ENCODE measurements at regions not wholly inside any gene's neighbourhood (a gene's known extent, or its start where the extent isn't known, plus 50 kb on each side); places are given as distances from the start of the nearest gene placed in this dataset.

DNA sequence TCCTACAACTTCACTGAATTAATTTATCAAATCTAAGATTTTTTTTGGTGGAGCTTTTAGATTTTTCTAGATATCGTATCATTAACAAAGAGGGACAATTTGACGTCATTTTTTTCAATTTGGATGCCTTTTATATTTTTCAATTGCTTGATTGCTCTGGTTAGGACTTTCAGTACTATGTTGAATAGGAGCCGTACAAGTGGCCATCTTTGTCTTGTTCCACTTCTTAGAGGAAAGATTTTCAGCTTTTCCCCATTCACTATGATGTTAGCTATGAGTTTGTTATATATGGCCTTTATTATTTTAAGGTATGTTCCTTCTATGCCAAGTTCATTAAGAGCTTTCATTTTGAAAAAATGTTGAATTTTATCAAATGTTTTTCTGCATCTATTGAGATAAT is 86.4 kb upstream of the MYCN start:
- H3K4me3 ChIP-seq (ENCODE audit: low read length), result no peak overlapping the region
- peaks cover 10% of the 10 kb centered on the region; the same call in 1 of the 2 replicates for H3K27me3 ChIP-seq (ENCODE audit: low read depth, low read length)
- no peak overlapping the region for H3K27ac ChIP-seq (ENCODE audit: low read length)
- no peaks in the 10 kb centered on the region for H4K20me1 ChIP-seq (ENCODE audit: insufficient read depth, low read length)
- TF ChIP-seq, protein P1, sequence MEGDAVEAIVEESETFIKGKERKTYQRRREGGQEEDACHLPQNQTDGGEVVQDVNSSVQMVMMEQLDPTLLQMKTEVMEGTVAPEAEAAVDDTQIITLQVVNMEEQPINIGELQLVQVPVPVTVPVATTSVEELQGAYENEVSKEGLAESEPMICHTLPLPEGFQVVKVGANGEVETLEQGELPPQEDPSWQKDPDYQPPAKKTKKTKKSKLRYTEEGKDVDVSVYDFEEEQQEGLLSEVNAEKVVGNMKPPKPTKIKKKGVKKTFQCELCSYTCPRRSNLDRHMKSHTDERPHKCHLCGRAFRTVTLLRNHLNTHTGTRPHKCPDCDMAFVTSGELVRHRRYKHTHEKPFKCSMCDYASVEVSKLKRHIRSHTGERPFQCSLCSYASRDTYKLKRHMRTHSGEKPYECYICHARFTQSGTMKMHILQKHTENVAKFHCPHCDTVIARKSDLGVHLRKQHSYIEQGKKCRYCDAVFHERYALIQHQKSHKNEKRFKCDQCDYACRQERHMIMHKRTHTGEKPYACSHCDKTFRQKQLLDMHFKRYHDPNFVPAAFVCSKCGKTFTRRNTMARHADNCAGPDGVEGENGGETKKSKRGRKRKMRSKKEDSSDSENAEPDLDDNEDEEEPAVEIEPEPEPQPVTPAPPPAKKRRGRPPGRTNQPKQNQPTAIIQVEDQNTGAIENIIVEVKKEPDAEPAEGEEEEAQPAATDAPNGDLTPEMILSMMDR (IDR thresholded peaks at IDR 0.05; ENCODE audit: low read depth, low read length), result no peak
- no peak for TF ChIP-seq EZH2phosphoT487 (IDR thresholded peaks at IDR 0.05; ENCODE audit: low read depth)
- no peaks in the 10 kb centered on the region for H3K79me2 ChIP-seq (ENCODE audit: low read length)
- no peaks in the 10 kb centered on the region for H3K36me3 ChIP-seq (replicated peaks; ENCODE audit: low read depth, low read length)
- H3K9me3 ChIP-seq (ENCODE audit: insufficient read depth, low read length), result no peaks in the 10 kb centered on the region
- no peak overlapping the region for H3K4me2 ChIP-seq (ENCODE audit: low read length)
- H3K4me1 ChIP-seq (ENCODE audit: low read length), result no peaks in the 10 kb centered on the region
- H3K9ac ChIP-seq (ENCODE audit: low read length), result no peak overlapping the region
- no peak overlapping the region for H2AFZ ChIP-seq (ENCODE audit: low read depth, low read length)

DNA sequence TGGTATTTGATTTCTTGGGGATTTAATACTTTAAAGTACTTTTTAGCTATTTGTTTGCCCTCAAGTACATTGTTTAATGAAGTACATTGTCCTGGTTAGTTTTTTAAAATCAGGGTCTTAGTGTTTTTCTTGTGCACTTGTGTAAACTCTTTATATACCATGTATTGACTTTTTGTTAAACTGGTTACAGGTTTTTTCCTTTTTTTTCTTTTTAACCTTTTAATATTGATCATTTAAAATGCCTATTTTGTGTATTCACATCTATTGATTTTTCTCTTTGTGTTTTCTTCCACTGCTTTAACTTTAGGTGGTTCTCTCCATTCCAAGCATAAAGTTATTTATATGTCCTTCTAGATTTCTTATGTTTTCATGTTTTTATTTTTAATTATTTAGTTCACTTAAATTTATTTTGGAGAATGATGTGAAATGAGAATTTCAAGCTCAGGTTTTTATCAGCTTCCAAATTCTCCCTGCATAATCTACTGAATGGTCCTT is 84.5 kb upstream of the MYCN start:
- no peaks in the 10 kb centered on the region for H3K4me1 ChIP-seq (ENCODE audit: low read length)
- no peaks in the 10 kb centered on the region for H3K9me3 ChIP-seq (ENCODE audit: insufficient read depth, low read length)
- no peak overlapping the region for H3K27ac ChIP-seq (ENCODE audit: low read length)
- no peak overlapping the region for H3K4me3 ChIP-seq (ENCODE audit: low read length)
- no peak overlapping the region for H3K9ac ChIP-seq (ENCODE audit: low read length)
- no peaks in the 10 kb centered on the region for H3K79me2 ChIP-seq (ENCODE audit: low read length)
- no peak overlapping the region for H2AFZ ChIP-seq (ENCODE audit: low read depth, low read length)
- H3K36me3 ChIP-seq (replicated peaks; ENCODE audit: low read depth, low read length), result no peaks in the 10 kb centered on the region
- TF ChIP-seq, protein P1 (IDR thresholded peaks at IDR 0.05; ENCODE audit: low read depth, low read length), result no peak
- TF ChIP-seq EZH2phosphoT487 (IDR thresholded peaks at IDR 0.05; ENCODE audit: low read depth), result no peak
- H3K4me2 ChIP-seq (ENCODE audit: low read length), result no peak overlapping the region
- H4K20me1 ChIP-seq (ENCODE audit: insufficient read depth, low read length), result no peaks in the 10 kb centered on the region
- peaks cover 15% of the 10 kb centered on the region for H3K27me3 ChIP-seq (ENCODE audit: low read depth, low read length)

DNA sequence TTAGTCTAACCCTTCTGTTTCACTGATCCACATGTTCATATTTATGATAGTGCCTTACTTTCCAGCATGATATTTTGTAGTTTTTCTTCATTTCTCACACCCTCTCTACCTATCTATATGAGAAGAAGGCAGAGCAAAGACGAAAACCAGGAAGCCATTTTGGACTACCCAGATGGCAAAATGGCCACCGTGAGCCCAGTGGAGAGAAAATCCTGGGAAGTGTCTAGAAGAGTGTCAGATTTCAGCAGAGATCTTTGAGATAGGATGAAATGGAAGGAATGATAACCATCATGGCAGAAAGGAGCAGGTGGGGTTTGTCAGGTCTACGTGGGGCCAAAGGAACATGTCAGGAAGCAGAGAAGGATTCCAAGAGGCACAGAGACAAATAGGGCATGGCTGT is 84.0 kb upstream of the MYCN start:
- Histone ChIP-seq H3K4me3 (ENCODE audit: low read length) (no peak overlapping the region), H3K9me3 (ENCODE audit: insufficient read depth, low read length) (no peaks in the 10 kb centered on the region), H3K27me3 (ENCODE audit: low read depth, low read length) (peaks cover 18% of the 10 kb centered on the region), H3K4me2 (ENCODE audit: low read length) (no peak overlapping the region), H4K20me1 (ENCODE audit: insufficient read depth, low read length) (no peaks in the 10 kb centered on the region), H2AFZ (ENCODE audit: low read depth, low read length) (no peak overlapping the region), H3K27ac (ENCODE audit: low read length) (no peak overlapping the region), H3K36me3 (replicated peaks; ENCODE audit: low read depth, low read length) (no peaks in the 10 kb centered on the region), H3K79me2 (ENCODE audit: low read length) (no peaks in the 10 kb centered on the region), H3K9ac (ENCODE audit: low read length) (no peak overlapping the region), H3K4me1 (ENCODE audit: low read length) (no peaks in the 10 kb centered on the region)
- TF ChIP-seq EZH2phosphoT487 (IDR thresholded peaks at IDR 0.05; ENCODE audit: low read depth), result no peak
- TF ChIP-seq, protein P1 (IDR thresholded peaks at IDR 0.05; ENCODE audit: low read depth, low read length), result no peak

DNA sequence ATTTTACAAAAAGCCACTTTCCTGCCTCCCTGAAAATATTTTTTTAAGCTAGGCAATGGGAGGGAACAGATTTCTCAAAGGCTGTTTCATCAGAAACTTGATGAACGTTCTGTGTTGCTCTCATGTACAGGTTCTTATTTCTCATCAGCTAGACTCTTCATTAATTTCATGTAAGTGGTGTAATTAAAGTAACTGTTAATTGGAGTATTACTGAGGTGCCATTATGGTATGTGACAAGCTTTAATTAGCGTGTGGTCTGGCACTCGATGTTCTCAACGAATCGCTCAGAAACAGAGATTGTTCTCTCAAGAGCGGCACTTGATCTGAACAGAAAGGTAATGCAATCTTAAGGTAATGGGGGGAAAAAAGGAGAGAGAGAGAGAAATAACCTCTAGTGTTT is 81.9 kb upstream of the MYCN start:
- Histone ChIP-seq H3K27ac (ENCODE audit: low read length) (no peak overlapping the region), H3K4me2 (ENCODE audit: low read length) (no peak overlapping the region), H3K79me2 (ENCODE audit: low read length) (no peaks in the 10 kb centered on the region), H3K4me3 (ENCODE audit: low read length) (no peak overlapping the region), H2AFZ (ENCODE audit: low read depth, low read length) (no peak overlapping the region), H3K9ac (ENCODE audit: low read length) (no peak overlapping the region), H3K27me3 (ENCODE audit: low read depth, low read length) (peaks cover 24% of the 10 kb centered on the region), H3K4me1 (ENCODE audit: low read length) (no peaks in the 10 kb centered on the region), H3K9me3 (ENCODE audit: insufficient read depth, low read length) (no peaks in the 10 kb centered on the region), H4K20me1 (ENCODE audit: insufficient read depth, low read length) (no peaks in the 10 kb centered on the region), H3K36me3 (replicated peaks; ENCODE audit: low read depth, low read length) (no peaks in the 10 kb centered on the region)
- TF ChIP-seq, protein P1 (IDR thresholded peaks at IDR 0.05; ENCODE audit: low read depth, low read length), result no peak
- TF ChIP-seq EZH2phosphoT487 (IDR thresholded peaks at IDR 0.05; ENCODE audit: low read depth), result no peak

Measured in OCI-LY3 (cell line).